NCI-H82 treated with DMSO at 0.1 percent for 48 hours (cell line): ENCODE measurements at regions not wholly inside any gene's neighbourhood (a gene's known extent, or its start where the extent isn't known, plus 50 kb on each side); places are given as distances from the start of the nearest gene placed in this dataset.

Experiments used
- DNase-seq: peaks from one replicate; lab custom pipeline; 2025; ENCODE audit not compliant: unreplicated experiment; lab: John Stamatoyannopoulos, UW

- no peak for DNase-seq
These were observed 68.4 kb downstream of the VEGFA start for GRCh38 chr6:43838276-43839036.

- no peak for DNase-seq
These were observed 67.5 kb downstream of the VEGFA start for GRCh38 chr6:43837507-43837906.

GRCh38 chr6:43836507-43837240, 66.7 kb downstream of the VEGFA start:
- no peak for DNase-seq
